HG03135 (cell line): ENCODE measurements at regions not wholly inside any gene's neighbourhood (a gene's known extent, or its start where the extent isn't known, plus 50 kb on each side); places are given as distances from the start of the nearest gene placed in this dataset.

ENCODE experiments used
- ATAC-seq: cut with Tn5 transposase; IDR thresholded peaks from one replicate; pipeline ENCODE4 v1.9.1; 2021; ENCODE audit warnings: mild to moderate bottlenecking, moderate library complexity; ENCODE audit not compliant: unreplicated experiment

- ATAC-seq = no peak
Measured at GRCh38 chr2:177076636-177077179, 135.9 kb upstream of the HNRNPA3 start.

DNA sequence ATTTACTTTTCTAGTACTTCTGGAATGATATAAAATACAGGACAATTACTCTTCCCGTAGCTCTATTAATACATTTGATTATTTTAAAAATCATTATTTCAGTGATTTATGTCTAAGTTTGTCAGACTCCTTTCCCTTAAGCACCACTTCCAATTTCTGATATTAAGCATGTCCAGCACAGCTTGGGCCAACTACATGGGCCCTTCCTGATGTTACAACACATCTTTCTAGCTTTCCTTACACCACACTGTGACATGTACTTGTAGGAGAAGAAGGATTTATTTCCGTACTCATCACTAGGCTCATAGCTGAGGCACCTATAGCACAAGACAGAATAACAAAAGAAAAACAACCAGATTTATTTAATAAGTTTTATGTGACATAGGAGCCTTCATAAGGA is 134.8 kb upstream of the HNRNPA3 start:
- ATAC-seq = no peak

GRCh38 chr2:177078416-177078815 is 134.2 kb upstream of the HNRNPA3 start:
- no peak for ATAC-seq

DNA sequence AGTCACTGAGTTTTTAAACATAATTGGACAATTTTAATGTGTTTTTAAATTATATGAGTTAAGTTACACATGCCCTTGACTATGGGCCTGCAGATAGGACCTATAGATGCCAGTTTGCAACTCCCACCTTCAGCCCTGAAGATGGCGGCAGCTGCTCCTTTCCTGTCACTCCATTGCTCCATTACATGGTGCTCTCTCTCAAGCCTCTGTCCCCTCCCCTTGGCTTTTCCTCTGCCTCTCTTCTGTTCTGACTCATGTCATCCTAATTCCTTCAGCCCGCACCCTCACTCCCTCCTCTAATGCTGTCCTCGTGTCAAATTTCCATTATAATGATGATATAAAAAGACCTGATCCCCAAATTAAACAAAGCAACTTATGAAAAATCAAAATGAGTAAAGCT is 133.7 kb upstream of the HNRNPA3 start:
- ATAC-seq = no peak

DNA sequence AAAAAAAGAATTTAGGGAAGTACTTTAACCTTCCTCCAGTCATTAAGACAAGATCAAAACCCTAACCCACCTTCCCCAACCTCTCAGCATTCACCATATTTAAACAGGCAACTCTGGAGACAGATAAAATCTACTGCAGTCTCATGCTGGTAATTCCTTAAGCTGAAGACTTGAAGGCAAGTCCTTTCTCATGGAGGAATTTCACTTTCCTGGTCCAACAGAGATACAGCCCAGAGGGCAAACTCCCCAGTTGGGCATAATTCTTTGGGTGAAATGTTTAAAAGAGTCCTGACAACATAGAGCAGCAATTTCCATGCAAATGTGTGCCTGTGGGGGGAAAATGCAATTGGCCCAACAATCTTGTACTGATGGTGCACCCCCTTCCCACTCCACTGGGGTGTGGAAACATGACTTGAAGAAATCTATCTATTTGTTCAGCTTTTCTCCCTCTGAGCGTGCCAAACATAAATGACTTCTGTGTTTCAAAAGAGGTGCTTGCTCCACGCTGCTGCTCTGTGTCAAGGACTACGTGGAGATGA is 131.8 kb upstream of the HNRNPA3 start:
- no peak for ATAC-seq

- no peak for ATAC-seq
Measured at GRCh38 chr2:177084607-177085006, 128.0 kb upstream of the HNRNPA3 start.

GRCh38 chr2:177088529-177088928 is 124.1 kb upstream of the HNRNPA3 start:
- ATAC-seq = no peak

GRCh38 chr2:177090967-177091366 is 121.6 kb upstream of the HNRNPA3 start:
- no peak for ATAC-seq

- no peak for ATAC-seq
Measured at GRCh38 chr2:177093371-177093770, 119.2 kb upstream of the HNRNPA3 start.

DNA sequence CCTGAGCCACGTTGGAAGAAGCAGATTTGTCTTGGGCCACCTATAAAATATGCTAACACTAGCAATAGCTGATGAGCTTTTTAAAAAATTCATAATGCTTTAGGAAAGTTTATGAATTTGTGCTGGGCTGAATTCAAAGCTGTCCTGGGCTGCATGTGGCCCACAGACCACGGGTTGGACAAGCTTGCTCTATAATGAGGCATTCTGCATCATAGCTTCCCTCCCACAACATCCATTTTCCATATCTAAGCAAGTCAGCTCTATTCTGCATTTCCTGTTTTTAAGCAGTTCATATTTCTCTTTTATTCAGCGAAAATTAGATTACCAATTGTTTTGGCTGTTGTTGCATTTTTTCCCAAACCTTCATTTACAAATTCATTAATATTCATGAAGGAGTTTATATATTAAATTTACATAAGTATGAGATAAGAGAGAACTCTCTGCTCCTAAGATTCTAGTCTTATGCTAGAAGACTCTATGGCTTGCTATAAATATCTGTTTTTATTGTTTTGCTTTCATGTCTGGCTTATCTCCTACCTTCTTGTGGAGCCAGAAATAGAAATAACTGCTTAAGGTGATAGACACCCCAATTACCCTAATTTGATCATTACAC is 114.5 kb upstream of the HNRNPA3 start:
- ATAC-seq = no peak

DNA sequence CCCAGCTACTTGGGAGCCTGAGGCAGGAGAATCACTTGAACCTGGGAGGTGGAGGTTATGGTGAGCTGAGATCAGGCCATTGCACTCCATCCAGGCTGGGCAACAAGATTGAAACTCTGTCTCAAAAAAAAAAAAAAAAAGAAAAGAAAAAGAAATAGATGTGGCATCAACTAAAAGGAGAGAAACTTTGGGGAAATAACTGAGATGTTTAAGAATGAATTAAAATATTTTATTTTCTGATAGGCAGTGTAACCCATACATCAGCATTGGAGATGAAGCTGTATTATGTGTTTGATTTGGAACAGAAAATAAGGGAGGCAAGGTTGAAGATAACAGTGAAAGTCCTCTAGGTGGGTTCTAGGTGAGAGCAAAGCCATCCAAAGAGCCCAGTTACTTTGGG is 110.7 kb upstream of the HNRNPA3 start:
- ATAC-seq = no peak

DNA sequence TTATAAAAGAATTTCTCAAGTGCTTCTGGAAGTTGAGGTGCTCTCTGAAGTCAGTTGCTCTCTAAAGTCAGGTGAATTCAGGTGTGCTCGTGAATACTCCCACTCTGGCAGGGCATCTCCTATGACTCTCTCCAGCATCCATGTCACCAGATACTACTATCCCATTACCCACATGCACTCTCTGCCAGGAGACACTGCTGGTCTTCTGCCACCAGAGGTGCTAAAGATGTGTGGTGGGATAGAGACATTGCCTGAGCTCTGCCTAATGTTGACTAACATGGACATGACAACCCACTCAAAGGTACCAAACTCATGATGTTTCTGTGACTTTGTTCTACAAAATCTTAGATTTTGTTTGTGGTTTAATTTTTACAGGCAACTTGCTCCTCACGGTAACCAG is 106.4 kb upstream of the HNRNPA3 start:
- no peak for ATAC-seq

DNA sequence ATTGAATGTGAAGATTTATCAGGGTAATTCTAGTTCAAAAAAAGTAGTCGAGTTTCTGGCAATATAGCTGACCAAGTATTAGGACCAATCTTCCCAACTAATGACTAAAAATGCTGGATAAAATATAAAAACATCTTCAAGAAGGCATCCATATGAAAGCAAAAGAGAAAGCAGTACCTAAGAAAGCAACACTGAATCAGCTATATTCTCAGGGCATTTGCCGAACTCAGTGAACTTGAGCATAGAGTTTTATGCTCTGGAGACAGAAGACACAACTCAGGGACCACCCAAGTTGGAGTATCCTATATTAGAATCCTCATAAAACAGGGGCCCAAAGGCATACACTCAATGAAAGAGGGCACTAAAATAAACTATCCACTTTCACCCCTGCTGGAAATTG is 103.7 kb upstream of the HNRNPA3 start:
- no peak for ATAC-seq

- ATAC-seq = no peak
Measured at GRCh38 chr2:177114712-177115111, 97.9 kb upstream of the HNRNPA3 start.

DNA sequence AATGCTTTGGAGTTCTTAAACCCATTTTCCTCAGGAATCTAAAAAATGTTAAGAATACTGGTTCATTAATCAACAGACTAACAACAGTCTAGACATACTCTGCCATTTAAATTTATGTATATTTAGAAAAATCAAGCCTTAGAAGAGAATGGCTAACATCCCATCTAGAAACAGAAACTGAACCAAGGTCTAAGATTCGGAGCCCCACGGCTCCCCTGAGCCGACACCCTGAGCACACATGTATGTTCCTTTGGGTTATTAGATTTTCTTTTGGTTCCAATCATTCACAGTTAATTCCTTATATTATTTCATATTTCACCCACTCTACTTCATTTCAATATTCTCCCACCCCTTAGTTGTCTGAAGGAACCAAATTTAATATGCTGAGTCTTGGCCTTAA is 94.8 kb upstream of the HNRNPA3 start:
- no peak for ATAC-seq

DNA sequence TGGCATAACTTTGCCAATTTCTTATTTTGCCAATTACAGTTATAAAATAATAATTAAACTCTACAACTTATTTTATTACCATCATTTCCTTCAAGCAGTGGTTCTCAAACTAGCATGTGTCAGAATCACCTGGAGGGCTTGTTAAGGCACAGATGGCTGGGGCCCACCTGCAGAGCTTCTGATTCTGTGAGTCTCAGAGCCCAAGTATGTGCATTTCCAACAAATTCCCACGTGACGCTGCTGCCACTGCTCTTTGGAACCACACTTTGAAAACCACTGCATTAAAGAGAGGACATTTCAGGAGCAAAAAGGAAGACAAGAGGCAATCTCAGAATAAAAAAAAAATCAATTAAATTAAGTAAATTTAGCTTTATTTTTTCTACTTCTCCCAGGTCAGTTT is 94.0 kb upstream of the HNRNPA3 start:
- no peak for ATAC-seq

- no peak for ATAC-seq
Measured at GRCh38 chr2:177119099-177119498, 93.5 kb upstream of the HNRNPA3 start.

DNA sequence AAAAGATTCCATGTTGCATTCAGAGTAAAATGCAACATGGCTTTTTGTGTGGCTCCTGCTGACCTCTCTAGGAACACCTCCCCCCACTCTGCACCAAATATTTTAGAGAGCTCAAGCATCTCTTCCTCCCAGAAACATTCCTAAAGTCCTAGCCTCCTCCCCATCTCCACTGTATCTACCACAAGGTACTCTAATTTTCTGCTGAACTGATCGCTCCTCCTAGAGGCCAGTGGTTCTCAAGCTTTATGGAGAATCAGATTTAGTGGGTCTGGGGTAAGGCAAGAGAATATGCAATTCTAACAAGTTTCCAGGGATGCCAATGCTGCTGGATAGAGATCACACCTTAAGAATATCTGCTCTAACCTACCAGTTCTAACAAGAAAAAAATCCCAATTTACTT is 89.5 kb upstream of the HNRNPA3 start:
- no peak for ATAC-seq

DNA sequence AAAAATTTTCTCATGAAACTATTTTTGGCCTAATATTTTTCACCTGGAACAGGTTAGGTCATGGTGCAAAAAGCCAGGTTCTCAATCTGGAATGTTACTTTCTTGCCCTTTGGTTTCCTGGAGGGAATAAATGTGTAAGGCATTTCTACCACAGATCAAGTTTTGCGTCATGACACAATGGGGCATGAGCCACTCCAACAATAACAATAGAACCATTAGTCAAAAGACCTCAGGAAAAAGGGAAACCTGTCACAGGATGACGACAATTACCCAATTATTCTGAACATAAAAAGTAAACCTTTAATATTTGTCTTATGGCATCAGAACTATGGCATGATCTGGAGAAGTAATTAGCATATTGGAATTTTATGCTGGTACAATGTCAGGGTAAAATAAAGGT is 88.2 kb upstream of the HNRNPA3 start:
- ATAC-seq = no peak

- no peak for ATAC-seq
Measured at GRCh38 chr2:177127821-177128220, 84.8 kb upstream of the HNRNPA3 start.

DNA sequence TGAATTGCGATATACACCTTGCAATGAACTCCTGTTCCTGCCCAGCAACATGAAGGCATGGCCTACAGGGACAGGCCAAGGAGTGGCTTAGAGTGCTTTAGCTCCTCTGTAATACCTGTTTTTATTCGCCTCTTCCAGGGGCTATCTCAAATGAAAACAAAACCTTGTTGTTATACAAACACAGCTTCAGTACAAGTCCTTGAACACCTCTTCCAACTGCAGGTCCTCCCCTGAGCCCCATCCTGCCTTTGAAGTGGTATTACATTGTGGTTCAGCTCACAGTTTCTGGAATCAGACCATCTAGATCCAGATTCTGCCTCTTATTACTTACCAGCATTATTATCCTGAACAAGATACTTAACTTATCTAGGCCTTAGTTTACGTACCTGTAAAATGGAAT is 83.0 kb upstream of the HNRNPA3 start:
- no peak for ATAC-seq

DNA sequence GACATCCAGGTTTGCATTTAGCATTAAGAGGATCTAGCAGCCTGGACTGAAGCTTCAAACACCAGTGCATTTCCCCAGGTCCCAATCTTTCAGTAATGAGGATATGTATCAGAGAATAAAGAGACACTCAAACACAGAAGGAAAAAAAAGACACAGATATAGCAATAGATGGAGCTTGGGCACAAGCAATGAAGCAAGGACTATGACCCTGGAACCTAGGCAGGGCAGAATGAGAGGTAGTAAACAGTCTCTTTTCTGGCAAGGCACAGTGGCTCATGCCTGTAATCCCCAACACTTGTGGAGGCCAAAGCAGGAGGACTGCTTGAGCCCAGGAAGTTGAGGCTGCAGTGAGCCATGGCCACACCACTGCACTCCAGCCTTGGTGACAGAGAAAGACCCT is 80.7 kb upstream of the HNRNPA3 start:
- no peak for ATAC-seq

DNA sequence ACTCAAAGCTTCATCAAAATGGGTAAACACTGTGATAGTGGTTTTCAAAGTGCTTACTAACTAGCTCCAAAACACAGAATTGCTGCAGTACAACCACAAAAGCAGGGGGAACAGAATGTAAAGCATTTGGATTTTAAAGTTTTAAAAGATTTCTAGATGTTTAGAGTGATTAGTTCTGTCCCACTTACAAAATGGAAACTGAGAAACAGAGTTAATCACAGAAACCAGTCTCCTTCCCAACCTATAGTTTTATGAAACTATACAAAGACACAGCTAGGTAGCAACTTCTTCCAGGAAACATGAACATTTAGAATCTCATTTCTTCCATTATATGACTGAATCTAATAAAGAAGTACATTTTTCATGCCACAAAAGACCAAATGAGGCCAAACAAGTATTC is 73.8 kb upstream of the HNRNPA3 start:
- no peak for ATAC-seq
